ENCODE measurements at regions not wholly inside any gene's neighbourhood (a gene's known extent, or its start where the extent isn't known, plus 50 kb on each side); places are given as distances from the start of the nearest gene placed in this dataset.
"Not testable (repeated sequence)": the region's sequence is repeated elsewhere in the genome, so short reads cannot be mapped to it uniquely, and the experiment has no call there.

DNA sequence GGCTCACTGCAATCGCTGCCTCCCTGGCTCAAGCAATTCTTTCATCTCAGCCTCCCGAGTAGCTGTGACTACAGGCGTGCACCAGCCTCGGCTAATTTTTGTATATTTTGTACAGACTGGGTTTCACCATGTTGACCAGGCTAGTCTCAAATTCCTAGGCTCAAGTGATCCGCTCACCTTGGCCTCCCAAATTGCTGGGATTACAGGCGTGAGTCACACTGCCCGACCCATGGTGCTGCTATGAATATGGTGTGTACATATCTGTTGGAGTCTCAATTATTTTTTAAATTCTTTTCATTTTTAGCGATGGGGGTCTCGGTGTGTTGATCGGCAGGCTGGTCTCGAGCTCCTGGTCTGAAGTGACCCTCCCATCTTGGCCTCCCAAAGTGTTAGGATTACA is 78.0 kb upstream of the PRKX start:
- Histone ChIP-seq H3K27ac (no peak overlapping the region), H3K9me3 (ENCODE audit: control insufficient read depth, low read length) (no peaks in the 10 kb centered on the region), H2AFZ (no peak overlapping the region), H3K4me3 (ENCODE audit: low read depth, low read length) (no peak overlapping the region), H3K4me2 (ENCODE audit: low read length) (no peak overlapping the region), H3K27me3 (ENCODE audit: control insufficient read depth, insufficient read depth, low read length) (no peaks in the 10 kb centered on the region), H3K4me1 (no peaks in the 10 kb centered on the region), H3K36me3 (ENCODE audit: control insufficient read depth, insufficient read depth, low read length) (no peaks in the 10 kb centered on the region), H3K79me2 (no peaks in the 10 kb centered on the region), H3K9ac (no peak overlapping the region)
- TF ChIP-seq, protein P1, sequence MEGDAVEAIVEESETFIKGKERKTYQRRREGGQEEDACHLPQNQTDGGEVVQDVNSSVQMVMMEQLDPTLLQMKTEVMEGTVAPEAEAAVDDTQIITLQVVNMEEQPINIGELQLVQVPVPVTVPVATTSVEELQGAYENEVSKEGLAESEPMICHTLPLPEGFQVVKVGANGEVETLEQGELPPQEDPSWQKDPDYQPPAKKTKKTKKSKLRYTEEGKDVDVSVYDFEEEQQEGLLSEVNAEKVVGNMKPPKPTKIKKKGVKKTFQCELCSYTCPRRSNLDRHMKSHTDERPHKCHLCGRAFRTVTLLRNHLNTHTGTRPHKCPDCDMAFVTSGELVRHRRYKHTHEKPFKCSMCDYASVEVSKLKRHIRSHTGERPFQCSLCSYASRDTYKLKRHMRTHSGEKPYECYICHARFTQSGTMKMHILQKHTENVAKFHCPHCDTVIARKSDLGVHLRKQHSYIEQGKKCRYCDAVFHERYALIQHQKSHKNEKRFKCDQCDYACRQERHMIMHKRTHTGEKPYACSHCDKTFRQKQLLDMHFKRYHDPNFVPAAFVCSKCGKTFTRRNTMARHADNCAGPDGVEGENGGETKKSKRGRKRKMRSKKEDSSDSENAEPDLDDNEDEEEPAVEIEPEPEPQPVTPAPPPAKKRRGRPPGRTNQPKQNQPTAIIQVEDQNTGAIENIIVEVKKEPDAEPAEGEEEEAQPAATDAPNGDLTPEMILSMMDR (IDR thresholded peaks at IDR 0.05) = no peak

DNA sequence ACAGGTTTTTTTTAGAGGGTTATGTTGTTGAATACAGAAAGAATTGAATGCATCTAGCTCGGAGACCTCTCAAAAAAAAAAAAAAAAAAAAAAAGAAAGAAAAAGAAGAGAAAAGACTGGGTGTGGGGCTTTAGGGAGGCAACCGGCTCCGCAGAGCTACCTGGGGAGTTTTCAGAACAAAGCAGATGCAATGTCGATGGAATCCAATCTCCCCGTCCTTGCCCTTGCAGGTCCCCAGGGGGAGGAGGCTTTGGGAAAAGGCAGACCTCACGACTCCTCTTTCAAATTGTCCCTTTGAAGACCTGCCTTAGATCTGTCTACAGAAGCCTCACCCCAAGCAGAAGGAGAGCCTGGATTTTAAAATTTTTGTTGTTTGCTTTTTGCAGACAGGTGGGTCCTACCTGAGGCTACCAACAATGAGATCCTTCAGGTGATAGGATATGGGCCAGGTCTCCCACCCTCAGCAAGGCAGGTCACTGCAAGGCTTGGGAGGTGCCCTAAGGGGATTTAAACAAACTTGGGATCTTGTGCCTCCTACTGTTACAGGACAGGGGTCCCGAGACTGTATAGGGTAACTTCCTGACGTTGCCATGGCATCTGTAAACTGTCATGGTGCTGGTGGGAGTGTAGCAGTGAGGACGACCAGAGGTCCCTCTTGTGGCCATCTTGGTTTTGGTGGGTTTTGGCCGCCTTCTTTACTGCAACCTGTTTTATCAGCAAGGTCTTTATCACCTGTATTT is 75.2 kb upstream of the PRKX start:
- Histone ChIP-seq H3K9ac (no peak overlapping the region), H3K9me3 (ENCODE audit: control insufficient read depth, low read length) (no peaks in the 10 kb centered on the region), H3K4me3 (ENCODE audit: low read depth, low read length) (no peak overlapping the region), H2AFZ (no peak overlapping the region), H3K4me1 (no peaks in the 10 kb centered on the region), H3K27ac (no peak overlapping the region), H3K27me3 (ENCODE audit: control insufficient read depth, insufficient read depth, low read length) (no peaks in the 10 kb centered on the region), H3K36me3 (ENCODE audit: control insufficient read depth, insufficient read depth, low read length) (no peaks in the 10 kb centered on the region), H3K79me2 (no peaks in the 10 kb centered on the region), H3K4me2 (ENCODE audit: low read length) (no peak overlapping the region)
- TF ChIP-seq, protein P1 (IDR thresholded peaks at IDR 0.05) = no peak

DNA sequence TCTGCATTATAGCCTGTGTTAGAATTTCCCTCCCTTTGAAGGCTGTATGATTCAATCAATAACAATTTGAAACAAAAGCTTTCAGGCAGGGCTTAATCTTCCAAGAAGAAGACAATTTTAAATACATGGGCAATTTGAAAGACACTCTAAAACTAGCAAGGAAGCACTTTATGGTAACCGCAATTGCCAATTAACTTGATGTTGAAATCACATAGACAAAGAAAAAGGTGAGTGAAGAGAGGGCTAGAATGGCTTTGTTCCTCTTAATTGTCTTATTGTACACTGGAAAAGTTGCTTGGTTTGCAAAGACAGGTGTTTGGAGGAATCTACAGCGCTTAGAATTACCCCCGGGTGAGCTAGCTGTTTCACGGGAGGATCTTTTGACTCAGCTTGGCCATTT is 74.4 kb upstream of the PRKX start:
- Histone ChIP-seq H3K79me2 (no peaks in the 10 kb centered on the region), H3K4me3 (ENCODE audit: low read depth, low read length) (no peak overlapping the region), H3K4me1 (no peaks in the 10 kb centered on the region), H3K36me3 (ENCODE audit: control insufficient read depth, insufficient read depth, low read length) (no peaks in the 10 kb centered on the region), H3K27me3 (ENCODE audit: control insufficient read depth, insufficient read depth, low read length) (no peaks in the 10 kb centered on the region), H3K27ac (no peak overlapping the region), H3K4me2 (ENCODE audit: low read length) (no peak overlapping the region), H3K9me3 (ENCODE audit: control insufficient read depth, low read length) (no peaks in the 10 kb centered on the region), H2AFZ (peak overlapping the region; percentile 8), H3K9ac (no peak overlapping the region)
- TF ChIP-seq, protein P1 (IDR thresholded peaks at IDR 0.05) = no peak

DNA sequence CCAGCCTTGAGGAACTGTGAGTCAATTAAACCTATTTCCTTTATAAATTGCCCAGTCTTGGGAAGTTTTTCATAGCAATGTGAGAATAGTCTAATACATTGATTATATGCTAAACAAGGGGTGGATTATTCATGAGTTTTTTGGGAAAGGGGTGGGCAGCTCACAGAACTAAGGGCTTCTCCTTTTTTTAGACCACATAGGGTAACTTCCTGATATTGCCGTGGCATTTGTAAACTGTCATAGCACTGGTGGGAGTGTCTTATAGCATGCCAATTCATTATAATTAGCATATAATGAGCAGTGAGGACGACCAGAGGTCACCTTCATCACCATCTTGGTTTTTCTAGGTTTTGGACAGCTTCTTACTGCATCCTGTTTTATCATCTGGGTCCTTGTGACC is 72.4 kb upstream of the PRKX start:
- H2AFZ ChIP-seq; H3K27ac ChIP-seq; H3K9me3 ChIP-seq (ENCODE audit: control insufficient read depth, low read length); H3K4me3 ChIP-seq (ENCODE audit: low read depth, low read length); H3K4me1 ChIP-seq; H3K4me2 ChIP-seq (ENCODE audit: low read length); H3K79me2 ChIP-seq; H3K27me3 ChIP-seq (ENCODE audit: control insufficient read depth, insufficient read depth, low read length); H3K9ac ChIP-seq; H3K36me3 ChIP-seq (ENCODE audit: control insufficient read depth, insufficient read depth, low read length): not testable (repeated sequence)

DNA sequence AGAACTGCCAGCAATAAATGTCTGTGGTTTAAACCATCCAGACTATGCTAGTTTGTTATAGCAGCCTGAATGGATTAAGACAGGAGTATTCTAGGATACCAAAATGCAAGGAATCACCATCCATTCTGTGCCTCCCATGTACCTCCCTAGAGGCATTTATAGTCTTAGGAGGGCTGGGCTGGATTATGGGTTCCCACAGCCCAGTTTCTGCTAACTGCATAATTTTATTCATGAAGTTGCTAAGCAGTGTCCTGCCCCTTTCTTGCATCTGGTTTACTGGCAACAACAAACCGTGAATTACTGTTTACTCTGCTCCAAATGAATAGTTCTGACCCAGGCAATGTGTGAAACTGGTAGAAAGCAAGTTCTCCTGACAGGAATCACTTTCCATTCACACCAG is 67.1 kb upstream of the PRKX start:
- TF ChIP-seq, protein P1 (IDR thresholded peaks at IDR 0.05) = no peak
- Histone ChIP-seq H3K27me3 (ENCODE audit: control insufficient read depth, insufficient read depth, low read length) (no peaks in the 10 kb centered on the region), H3K36me3 (ENCODE audit: control insufficient read depth, insufficient read depth, low read length) (no peaks in the 10 kb centered on the region), H3K4me1 (no peaks in the 10 kb centered on the region), H2AFZ (no peak overlapping the region), H3K4me3 (ENCODE audit: low read depth, low read length) (no peak overlapping the region), H3K79me2 (no peaks in the 10 kb centered on the region), H3K9ac (no peak overlapping the region), H3K4me2 (ENCODE audit: low read length) (no peak overlapping the region), H3K9me3 (ENCODE audit: control insufficient read depth, low read length) (no peaks in the 10 kb centered on the region), H3K27ac (no peak overlapping the region)

Measured in parathyroid adenoma (tissue), 2 donors.